ENCODE measurements at regions not wholly inside any gene's neighbourhood (a gene's known extent, or its start where the extent isn't known, plus 50 kb on each side); places are given as distances from the start of the nearest gene placed in this dataset.

DNA sequence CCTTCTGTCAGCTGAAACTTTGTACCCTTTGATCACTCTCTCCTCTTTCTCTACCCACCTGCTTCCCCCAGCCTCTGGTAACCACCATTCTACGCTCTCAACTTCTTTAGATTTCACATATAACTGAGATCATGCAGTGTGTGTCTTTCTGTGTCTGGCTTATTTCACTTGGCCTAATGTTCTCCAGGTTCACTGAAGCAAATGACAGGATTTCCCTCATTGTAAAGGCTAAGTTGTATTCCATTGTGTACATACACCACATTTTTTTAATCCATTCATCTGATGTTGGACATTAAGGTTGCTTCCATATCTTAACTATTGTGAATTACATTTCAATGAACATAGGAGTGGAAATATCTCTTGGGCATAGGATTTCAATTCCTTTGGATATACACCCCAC is 207.6 kb downstream of the MIAT start:
- no peak for TF ChIP-seq MYC (IDR thresholded peaks at IDR 0.05; ENCODE audit: low read depth, low read length)
- TF ChIP-seq POLR2A (IDR thresholded peaks at IDR 0.05; ENCODE audit: extremely low read depth, insufficient read length) = no peak
- TF ChIP-seq CTCF (IDR thresholded peaks at IDR 0.05; ENCODE audit: low read depth, low read length) = no peak
- TF ChIP-seq MAX (IDR thresholded peaks at IDR 0.05; ENCODE audit: low read depth, low read length) = no peak
- no peak overlapping the region for H3K4me3 ChIP-seq (ENCODE audit: low read depth, low read length)
- no peak for DNase-seq (ENCODE audit: low read depth)

DNA sequence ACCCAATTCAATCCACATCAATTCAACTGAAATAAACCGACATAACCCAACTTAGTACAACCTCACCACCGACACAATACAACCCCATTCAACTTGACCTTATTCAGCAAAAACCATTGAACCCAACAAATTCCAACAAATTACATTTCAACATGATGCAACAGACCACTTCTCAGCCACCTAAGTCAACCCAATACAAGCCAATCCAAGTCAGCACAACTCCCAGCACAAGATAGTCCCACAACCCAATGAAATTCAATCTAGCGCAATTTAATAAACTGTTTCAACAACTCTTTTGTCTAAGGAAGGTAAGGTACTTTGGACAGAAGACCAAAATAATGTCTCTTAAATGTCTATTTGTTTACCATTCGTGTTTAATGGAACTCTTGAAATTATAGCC is 226.0 kb downstream of the MIAT start:
- H3K4me3 ChIP-seq (ENCODE audit: low read depth, low read length) = no peak overlapping the region
- no peak for TF ChIP-seq CTCF (IDR thresholded peaks at IDR 0.05; ENCODE audit: low read depth, low read length)
- no peak for TF ChIP-seq POLR2A (IDR thresholded peaks at IDR 0.05; ENCODE audit: extremely low read depth, insufficient read length)
- no peak for TF ChIP-seq MYC (IDR thresholded peaks at IDR 0.05; ENCODE audit: low read depth, low read length)
- TF ChIP-seq MAX (IDR thresholded peaks at IDR 0.05; ENCODE audit: low read depth, low read length) = no peak
- no peak for DNase-seq (ENCODE audit: low read depth)

DNA sequence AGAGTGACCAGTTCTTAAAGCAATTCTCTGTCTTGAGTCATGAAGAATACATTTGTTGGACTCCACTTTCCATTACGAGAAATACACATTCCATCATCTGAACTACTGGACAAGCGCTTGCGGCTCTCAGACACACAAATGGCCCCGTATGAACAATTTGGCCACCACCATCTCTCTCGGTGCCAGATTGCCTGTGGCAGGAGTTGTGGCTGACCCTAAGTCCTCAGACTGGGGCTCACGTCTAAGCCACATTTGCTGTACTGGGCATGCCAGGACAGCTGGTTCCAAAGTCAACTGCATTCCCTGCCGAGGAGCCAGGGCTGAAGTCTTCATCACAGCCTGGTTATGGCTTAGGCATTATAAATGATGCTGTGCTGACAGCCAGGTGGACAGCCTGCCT is 227.5 kb downstream of the MIAT start:
- H3K4me3 ChIP-seq (ENCODE audit: low read depth, low read length) = no peak overlapping the region
- no peak for DNase-seq (ENCODE audit: low read depth)
- no peak for TF ChIP-seq MYC (IDR thresholded peaks at IDR 0.05; ENCODE audit: low read depth, low read length)
- TF ChIP-seq CTCF (IDR thresholded peaks at IDR 0.05; ENCODE audit: low read depth, low read length) = no peak
- no peak for TF ChIP-seq MAX (IDR thresholded peaks at IDR 0.05; ENCODE audit: low read depth, low read length)
- no peak for TF ChIP-seq POLR2A (IDR thresholded peaks at IDR 0.05; ENCODE audit: extremely low read depth, insufficient read length)

DNA sequence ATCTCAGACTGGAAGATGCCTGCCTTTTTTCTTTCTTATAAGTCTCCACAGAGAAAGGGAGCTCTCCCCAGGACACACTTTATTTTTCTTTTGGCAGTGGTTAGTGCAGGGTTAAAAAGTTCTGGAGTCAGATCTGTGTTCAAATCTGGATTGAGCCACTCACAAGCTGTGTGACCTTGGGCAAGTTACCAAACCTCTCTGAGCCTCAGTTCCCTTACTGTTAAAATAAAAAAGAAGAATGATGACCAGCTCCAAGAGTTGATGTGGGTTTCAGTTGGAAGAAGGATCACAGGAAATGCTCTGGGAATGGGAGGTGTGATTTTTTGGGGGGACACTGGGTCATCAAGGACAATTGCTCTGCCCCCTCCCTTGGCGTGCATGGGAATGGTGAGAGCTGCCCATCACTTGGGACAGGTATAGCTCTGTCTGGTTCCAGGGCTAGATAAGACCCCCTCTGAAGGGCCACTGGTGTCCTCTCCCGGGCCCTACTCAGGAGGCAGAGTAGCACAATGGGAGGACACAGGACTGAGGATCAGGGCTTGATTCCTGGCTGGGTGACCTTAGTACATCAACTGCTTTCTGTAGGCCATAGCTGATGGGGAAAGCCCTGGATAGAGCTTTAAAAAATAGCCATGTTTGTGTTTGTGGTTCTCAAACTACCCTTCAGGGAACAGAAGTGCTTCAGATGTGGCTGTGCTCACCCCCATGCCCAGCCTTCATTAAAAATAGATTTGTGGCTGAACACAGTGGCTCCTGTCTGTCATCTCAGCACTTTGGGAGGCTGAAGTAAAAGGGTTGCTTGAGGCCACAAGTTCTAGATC is 228.3 kb downstream of the MIAT start:
- H3K4me3 ChIP-seq (ENCODE audit: low read depth, low read length) = no peak overlapping the region
- DNase-seq (ENCODE audit: low read depth) = no peak
- no peak for TF ChIP-seq POLR2A (IDR thresholded peaks at IDR 0.05; ENCODE audit: extremely low read depth, insufficient read length)
- TF ChIP-seq MAX (IDR thresholded peaks at IDR 0.05; ENCODE audit: low read depth, low read length) = no peak
- no peak for TF ChIP-seq CTCF (IDR thresholded peaks at IDR 0.05; ENCODE audit: low read depth, low read length)
- no peak for TF ChIP-seq MYC (IDR thresholded peaks at IDR 0.05; ENCODE audit: low read depth, low read length)

DNA sequence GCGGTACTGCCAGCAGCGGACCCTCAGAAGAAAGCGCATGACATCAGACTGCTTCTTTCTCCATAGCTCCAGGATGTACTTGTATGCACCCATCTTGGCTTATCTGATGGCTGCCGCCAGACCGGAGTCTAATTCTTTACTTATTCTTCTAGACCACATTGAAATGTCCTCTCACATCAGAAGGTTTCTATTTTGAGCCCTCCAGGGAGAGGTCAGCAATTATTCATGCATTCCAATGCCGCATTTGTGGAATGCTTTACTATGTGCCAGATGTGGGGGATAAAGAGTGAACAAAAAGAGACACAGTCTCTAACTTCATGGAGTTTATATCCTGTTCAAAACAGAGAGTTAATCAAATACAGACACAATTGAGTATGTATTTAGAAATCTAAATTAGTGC is 230.1 kb downstream of the MIAT start:
- H3K4me3 ChIP-seq (ENCODE audit: low read depth, low read length) = no peak overlapping the region
- TF ChIP-seq MYC (IDR thresholded peaks at IDR 0.05; ENCODE audit: low read depth, low read length) (no peak), CTCF (IDR thresholded peaks at IDR 0.05; ENCODE audit: low read depth, low read length) (no peak), MAX (IDR thresholded peaks at IDR 0.05; ENCODE audit: low read depth, low read length) (no peak), POLR2A (IDR thresholded peaks at IDR 0.05; ENCODE audit: extremely low read depth, insufficient read length) (no peak)
- DNase-seq (ENCODE audit: low read depth) = no peak

Data from NB4 (cell line).